Adipocyte (in vitro differentiated cells): ENCODE measurements at regions not wholly inside any gene's neighbourhood (a gene's known extent, or its start where the extent isn't known, plus 50 kb on each side); places are given as distances from the start of the nearest gene placed in this dataset.

ENCODE experiments used
- DNase-seq: peaks from one replicate; pipeline ENCODE4 v3.0.0-alpha.2; 2015; ENCODE audit warnings: low read depth
- H3K27me3 ChIP-seq: replicated peaks from 2 replicates; pipeline ENCODE4 v1.7.0; 2013; ENCODE audit warnings: mild to moderate bottlenecking, low read length, moderate library complexity; ENCODE audit not compliant: control insufficient read depth, insufficient read depth
- H3K36me3 ChIP-seq: 2 replicates; pipeline ENCODE4 v1.7.0; 2013; ENCODE audit warnings: low read length, mild to moderate bottlenecking, moderate library complexity; ENCODE audit not compliant: control insufficient read depth, insufficient read depth, severe bottlenecking
- H3K4me1 ChIP-seq: 2 replicates; pipeline ENCODE4 v1.7.0; 2013; ENCODE audit warnings: mild to moderate bottlenecking, low read length, moderate library complexity; ENCODE audit not compliant: control insufficient read depth, insufficient read depth
- H3K4me3 ChIP-seq: 2 replicates; pipeline ENCODE4 v1.7.0; 2013; ENCODE audit warnings: mild to moderate bottlenecking, low read length, moderate library complexity
- H3K9ac ChIP-seq: 2 replicates; pipeline ENCODE4 v1.7.0; 2013; ENCODE audit warnings: mild to moderate bottlenecking, low read length, moderate library complexity
- H3K9me3 ChIP-seq: 2 replicates; pipeline ENCODE4 v1.7.0; 2013; ENCODE audit warnings: mild to moderate bottlenecking, low read length, moderate library complexity; ENCODE audit not compliant: control insufficient read depth

GRCh38 chr5:116799401-116799800 lies 224.8 kb upstream of the SEMA6A start:
- Histone ChIP-seq H3K4me1 (no peaks in the 10 kb centered on the region), H3K27me3 (no peaks in the 10 kb centered on the region), H3K9me3 (no peaks in the 10 kb centered on the region), H3K4me3 (no peak overlapping the region), H3K36me3 (no peaks in the 10 kb centered on the region), H3K9ac (no peak overlapping the region)
- no peak for DNase-seq

DNA sequence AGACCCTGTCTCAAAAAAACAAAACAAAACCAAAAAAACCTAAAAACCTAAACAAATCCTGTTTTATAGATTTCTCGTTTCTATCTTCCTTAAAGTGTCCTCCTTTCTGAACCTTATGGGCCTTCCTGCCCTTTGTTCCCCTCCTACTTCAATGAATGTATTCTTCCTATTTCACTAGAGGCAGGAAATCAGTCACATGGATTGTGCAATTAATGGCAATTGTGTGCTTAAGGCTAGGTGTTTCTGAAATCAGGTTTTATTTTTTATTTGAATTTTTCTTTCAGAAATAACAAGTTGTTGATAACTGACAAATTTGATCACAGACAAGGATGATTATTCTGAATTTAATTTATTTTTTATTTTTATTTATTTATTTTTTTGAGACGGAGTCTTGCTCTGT lies 220.6 kb upstream of the SEMA6A start:
- no peak for DNase-seq
- no peaks in the 10 kb centered on the region for H3K27me3 ChIP-seq
- H3K4me1 ChIP-seq, result no peaks in the 10 kb centered on the region
- no peaks in the 10 kb centered on the region for H3K9me3 ChIP-seq
- no peak overlapping the region for H3K4me3 ChIP-seq
- H3K36me3 ChIP-seq, result no peaks in the 10 kb centered on the region
- no peak overlapping the region for H3K9ac ChIP-seq

DNA sequence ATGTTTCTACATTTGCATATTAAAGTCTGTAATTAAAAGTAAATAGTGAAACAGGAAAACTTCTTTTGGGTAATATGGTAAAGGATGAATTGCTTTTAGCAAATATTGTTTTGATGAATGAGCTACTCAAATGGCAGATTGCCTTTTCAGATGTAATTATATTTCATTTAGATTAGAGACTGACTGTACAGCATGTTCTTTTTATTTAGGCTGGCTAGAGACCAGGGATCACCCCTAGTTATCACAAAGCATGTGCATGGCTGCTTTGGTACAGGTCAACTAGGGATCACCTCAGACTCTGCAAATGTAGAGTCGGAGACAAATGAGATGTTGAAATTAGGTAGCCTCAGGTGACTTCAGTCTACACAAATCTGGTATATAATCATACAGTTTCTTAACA lies 214.9 kb upstream of the SEMA6A start:
- Histone ChIP-seq H3K9me3 (peaks cover 5% of the 10 kb centered on the region), H3K4me1 (no peaks in the 10 kb centered on the region), H3K4me3 (no peak overlapping the region), H3K27me3 (no peaks in the 10 kb centered on the region), H3K9ac (no peak overlapping the region), H3K36me3 (no peaks in the 10 kb centered on the region)
- DNase-seq, result no peak

GRCh38 chr5:116788851-116789403 lies 214.3 kb upstream of the SEMA6A start:
- Histone ChIP-seq H3K27me3 (no peaks in the 10 kb centered on the region), H3K4me1 (no peaks in the 10 kb centered on the region), H3K36me3 (no peaks in the 10 kb centered on the region), H3K9me3 (peaks cover 5% of the 10 kb centered on the region), H3K9ac (no peak overlapping the region), H3K4me3 (no peak overlapping the region)
- DNase-seq, result no peak

DNA sequence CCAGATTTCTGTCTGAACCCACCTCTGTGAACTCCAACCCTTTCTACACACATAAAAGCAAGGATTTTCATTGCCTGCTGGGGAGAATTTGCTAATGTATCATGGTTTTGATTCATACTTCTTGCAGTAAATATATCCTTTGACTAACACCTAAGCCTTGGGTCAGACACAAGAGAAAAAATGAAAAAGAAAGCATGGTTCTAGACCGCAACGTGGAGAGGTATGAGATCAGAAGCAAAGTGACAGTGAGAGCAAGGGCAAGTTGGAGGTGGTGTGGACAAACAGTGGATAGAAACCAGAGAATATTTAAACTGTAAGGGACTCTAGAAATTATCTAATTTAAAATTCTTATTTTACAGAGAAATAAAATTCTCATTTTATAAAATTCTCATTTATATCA lies 212.9 kb upstream of the SEMA6A start:
- H3K9me3 ChIP-seq, result peaks cover 5% of the 10 kb centered on the region
- DNase-seq, result no peak
- no peaks in the 10 kb centered on the region for H3K27me3 ChIP-seq
- no peak overlapping the region for H3K9ac ChIP-seq
- H3K36me3 ChIP-seq, result no peaks in the 10 kb centered on the region
- H3K4me1 ChIP-seq, result no peaks in the 10 kb centered on the region
- no peak overlapping the region for H3K4me3 ChIP-seq

DNA sequence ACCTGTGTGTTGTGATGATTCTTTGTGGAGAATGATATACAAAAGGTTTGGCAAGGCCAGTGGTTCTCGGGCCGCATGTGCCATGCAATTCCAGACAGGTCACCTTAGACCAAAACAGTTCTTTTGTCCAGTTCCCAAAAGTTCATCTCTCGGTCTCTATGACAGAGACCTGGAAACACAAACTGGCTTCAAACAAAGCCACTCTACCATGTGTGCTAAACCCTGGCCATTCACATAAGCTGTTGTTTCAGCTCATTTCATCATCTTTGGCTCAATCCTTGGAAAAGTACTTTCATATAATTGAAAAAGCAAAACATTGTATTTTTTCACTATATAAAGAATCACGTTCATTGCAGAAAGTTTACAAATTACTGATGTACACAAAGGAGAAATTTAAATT lies 210.5 kb upstream of the SEMA6A start:
- no peak for DNase-seq
- Histone ChIP-seq H3K4me1 (no peaks in the 10 kb centered on the region), H3K27me3 (no peaks in the 10 kb centered on the region), H3K4me3 (no peak overlapping the region), H3K9ac (no peak overlapping the region), H3K36me3 (no peaks in the 10 kb centered on the region), H3K9me3 (peaks cover 5% of the 10 kb centered on the region)

DNA sequence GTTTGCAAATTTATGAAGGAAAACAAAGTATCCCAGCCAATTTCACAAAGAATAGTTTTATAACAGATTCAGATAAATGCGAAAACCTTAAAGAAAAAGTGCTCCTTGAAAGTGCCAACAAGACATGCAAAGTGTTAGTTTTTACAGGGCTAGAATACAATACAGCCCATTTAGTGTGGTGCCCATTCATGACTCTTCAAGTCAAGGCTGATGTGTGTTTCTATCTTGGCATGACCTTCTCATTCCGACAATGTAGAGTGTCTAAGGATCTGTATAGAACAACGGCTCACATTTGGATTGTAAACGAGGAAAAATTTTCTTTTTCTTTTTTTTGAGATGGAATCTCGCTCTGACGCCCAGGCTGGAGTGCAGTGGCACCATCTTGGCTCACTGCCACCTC lies 205.2 kb upstream of the SEMA6A start:
- no peak for DNase-seq
- H3K27me3 ChIP-seq, result no peaks in the 10 kb centered on the region
- no peaks in the 10 kb centered on the region for H3K9me3 ChIP-seq
- H3K9ac ChIP-seq, result no peak overlapping the region
- H3K36me3 ChIP-seq, result no peaks in the 10 kb centered on the region
- no peaks in the 10 kb centered on the region for H3K4me1 ChIP-seq
- H3K4me3 ChIP-seq, result no peak overlapping the region

DNA sequence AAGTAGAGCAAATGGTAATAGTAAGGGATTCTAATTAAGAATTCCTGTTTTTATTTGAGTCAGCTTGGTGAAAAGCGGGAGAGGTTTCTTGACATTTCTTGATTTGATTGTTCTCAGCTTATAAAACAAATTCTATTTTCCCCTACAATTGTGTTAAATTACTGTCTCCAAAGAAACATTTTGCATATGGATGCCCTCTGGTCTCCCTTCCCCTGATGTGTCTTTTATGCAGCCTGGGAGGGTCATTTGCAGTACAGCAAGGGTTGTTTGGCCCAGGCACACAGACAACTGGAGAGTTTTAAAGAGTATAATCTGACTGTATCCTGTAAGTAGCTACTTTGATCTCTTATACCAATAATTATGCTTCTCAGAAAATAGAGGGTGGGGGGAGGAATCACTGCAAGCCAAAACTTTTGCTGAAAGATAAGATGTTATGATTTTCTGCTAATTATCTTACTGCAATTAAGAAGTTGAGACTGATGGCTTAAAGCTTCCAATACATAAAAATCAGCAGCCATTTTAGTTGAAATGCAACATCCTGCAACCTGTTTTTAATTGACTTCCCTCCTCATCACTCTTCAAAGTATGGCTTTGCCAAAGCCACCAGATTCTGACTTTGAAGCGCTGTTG lies 204.1 kb upstream of the SEMA6A start:
- Histone ChIP-seq H3K4me1 (no peaks in the 10 kb centered on the region), H3K36me3 (no peaks in the 10 kb centered on the region), H3K9ac (no peak overlapping the region), H3K27me3 (no peaks in the 10 kb centered on the region), H3K9me3 (no peaks in the 10 kb centered on the region), H3K4me3 (no peak overlapping the region)
- DNase-seq, result no peak

DNA sequence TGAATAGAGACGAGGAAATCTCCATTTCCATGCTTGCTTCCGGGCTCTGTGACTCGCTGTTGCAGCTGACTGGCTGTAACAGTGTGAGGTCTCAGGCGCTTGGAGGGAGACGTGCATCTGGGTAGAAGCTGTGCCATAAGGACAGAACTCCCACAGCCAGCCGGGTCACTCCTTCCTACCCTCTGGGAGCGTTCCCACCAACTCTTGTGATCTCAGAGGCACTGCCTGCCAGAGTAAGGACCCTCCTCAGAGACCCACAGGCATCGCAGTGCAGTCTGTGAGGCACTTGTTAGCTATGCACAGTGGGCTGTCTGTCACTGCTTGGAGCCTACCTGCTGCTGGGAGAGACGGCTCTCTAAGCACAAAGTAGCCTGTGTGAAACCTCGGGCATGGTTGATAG lies 203.4 kb upstream of the SEMA6A start:
- no peak overlapping the region for H3K4me3 ChIP-seq
- H3K36me3 ChIP-seq, result no peaks in the 10 kb centered on the region
- no peaks in the 10 kb centered on the region for H3K27me3 ChIP-seq
- DNase-seq, result no peak
- H3K9me3 ChIP-seq, result no peaks in the 10 kb centered on the region
- no peaks in the 10 kb centered on the region for H3K4me1 ChIP-seq
- H3K9ac ChIP-seq, result no peak overlapping the region

GRCh38 chr5:116773926-116774325 lies 199.3 kb upstream of the SEMA6A start:
- H3K4me1 ChIP-seq, result peaks cover 16% of the 10 kb centered on the region

DNA sequence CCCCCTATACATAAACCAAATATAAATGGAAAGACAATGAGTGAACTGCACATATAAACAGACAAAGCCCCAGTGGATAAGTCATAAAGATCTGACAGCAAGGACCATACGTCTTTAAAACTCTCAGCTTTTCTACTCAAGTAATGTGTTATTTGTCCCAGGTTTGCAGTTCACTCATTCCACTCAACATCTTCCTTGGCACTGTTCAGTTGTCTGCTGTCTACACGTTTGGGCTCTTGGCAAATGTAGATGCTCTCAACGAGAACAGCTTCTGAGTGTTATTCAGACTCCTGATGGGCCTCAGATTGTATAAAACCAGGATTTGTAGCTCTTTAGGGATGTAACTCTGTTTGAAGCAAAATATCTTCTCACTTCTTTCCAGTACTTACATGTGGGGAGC lies 198.2 kb upstream of the SEMA6A start:
- no peak overlapping the region for H3K9ac ChIP-seq
- peaks cover 16% of the 10 kb centered on the region for H3K4me1 ChIP-seq
- DNase-seq, result no peak
- no peaks in the 10 kb centered on the region for H3K9me3 ChIP-seq
- no peak overlapping the region for H3K4me3 ChIP-seq
- no peaks in the 10 kb centered on the region for H3K27me3 ChIP-seq
- no peaks in the 10 kb centered on the region for H3K36me3 ChIP-seq

More at GRCh38 chr5:116773926-116774325, 199.3 kb upstream of the SEMA6A start:
- H3K9me3 ChIP-seq, result no peaks in the 10 kb centered on the region
- no peak overlapping the region for H3K4me3 ChIP-seq
- no peaks in the 10 kb centered on the region for H3K36me3 ChIP-seq
- no peaks in the 10 kb centered on the region for H3K27me3 ChIP-seq
- no peak for DNase-seq
- H3K9ac ChIP-seq, result no peak overlapping the region

- Histone ChIP-seq H3K36me3 (no peaks in the 10 kb centered on the region), H3K4me3 (peak overlapping the region; percentile 49), H3K4me1 (peaks cover 16% of the 10 kb centered on the region), H3K9me3 (no peaks in the 10 kb centered on the region), H3K9ac (no peak overlapping the region), H3K27me3 (no peaks in the 10 kb centered on the region)
- no peak for DNase-seq
Measured at GRCh38 chr5:116772152-116772501, 197.5 kb upstream of the SEMA6A start.
